C4-2B (cell line): ENCODE measurements at regions not wholly inside any gene's neighbourhood (a gene's known extent, or its start where the extent isn't known, plus 50 kb on each side); places are given as distances from the start of the nearest gene placed in this dataset.

ENCODE experiments used
- ZFX ChIP-seq: fragments of 450-650 bp; IDR thresholded peaks from 2 replicates; pipeline ENCODE4 v1.6.1; 2017
- TF ChIP-seq, protein P1 (sequence below): fragments of 450-650 bp; conservative IDR thresholded peaks from 2 replicates; pipeline ENCODE4 v1.5.1; 2017; ENCODE audit warnings: mild to moderate bottlenecking

GRCh38 chr7:106357675-106358074 lies 72.9 kb upstream of the NAMPT start:
- TF ChIP-seq, protein P1, sequence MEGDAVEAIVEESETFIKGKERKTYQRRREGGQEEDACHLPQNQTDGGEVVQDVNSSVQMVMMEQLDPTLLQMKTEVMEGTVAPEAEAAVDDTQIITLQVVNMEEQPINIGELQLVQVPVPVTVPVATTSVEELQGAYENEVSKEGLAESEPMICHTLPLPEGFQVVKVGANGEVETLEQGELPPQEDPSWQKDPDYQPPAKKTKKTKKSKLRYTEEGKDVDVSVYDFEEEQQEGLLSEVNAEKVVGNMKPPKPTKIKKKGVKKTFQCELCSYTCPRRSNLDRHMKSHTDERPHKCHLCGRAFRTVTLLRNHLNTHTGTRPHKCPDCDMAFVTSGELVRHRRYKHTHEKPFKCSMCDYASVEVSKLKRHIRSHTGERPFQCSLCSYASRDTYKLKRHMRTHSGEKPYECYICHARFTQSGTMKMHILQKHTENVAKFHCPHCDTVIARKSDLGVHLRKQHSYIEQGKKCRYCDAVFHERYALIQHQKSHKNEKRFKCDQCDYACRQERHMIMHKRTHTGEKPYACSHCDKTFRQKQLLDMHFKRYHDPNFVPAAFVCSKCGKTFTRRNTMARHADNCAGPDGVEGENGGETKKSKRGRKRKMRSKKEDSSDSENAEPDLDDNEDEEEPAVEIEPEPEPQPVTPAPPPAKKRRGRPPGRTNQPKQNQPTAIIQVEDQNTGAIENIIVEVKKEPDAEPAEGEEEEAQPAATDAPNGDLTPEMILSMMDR: no peak
- no peak for TF ChIP-seq ZFX
